A549 (cell line): ENCODE measurements at regions not wholly inside any gene's neighbourhood (a gene's known extent, or its start where the extent isn't known, plus 50 kb on each side); places are given as distances from the start of the nearest gene placed in this dataset.
"Not testable (repeated sequence)": the region's sequence is repeated elsewhere in the genome, so short reads cannot be mapped to it uniquely, and the experiment has no call there.

Experiments
- ATAC-seq, 2 experiments: fragments of 200-7000 bp in 1 of 2; fragments of >200 bp in 1 of 2; cut with Nextera tagmentation in 1 of 2; cut with Tn5 transposase in 1 of 2; 3 replicates each; pipeline versions ENCODE4 v1.8.0 to v1.9.1; 2018 to 2020; ENCODE audit warnings: mild to moderate bottlenecking in 1 of 2, moderate library complexity in 1 of 2
- CTCF ChIA-PET: fragments of 300-600 bp; sonication (Branson Sonifier 250); formaldehyde crosslinking; extraction: SDS; loops from one replicate; lab custom pipeline; 2021; ENCODE audit warnings: antibody characterized with exemption, inconsistent platforms; lab: Yijun Ruan, JAX
- POLR2A ChIA-PET: fragments of 350-600 bp; formaldehyde crosslinking; extraction: SDS; loops from one replicate; lab custom pipeline; 2021; ENCODE audit warnings: antibody characterized with exemption, inconsistent platforms; lab: Yijun Ruan, JAX
- DNase-seq, 2 experiments: peaks; one replicate each; pipeline versions ENCODE4 v3.0.0 to v3.0.0-alpha.2; 2011 to 2016; ENCODE audit warnings: low read depth in 1 of 2, low spot score in 1 of 2
- FAIRE-seq: peaks from 2 replicates; lab custom pipeline; 2011; peaks lifted over from hg19 to GRCh38; lab: Jason Lieb, UNC
- H3K27ac ChIP-seq, 2 experiments: fragments of >200 bp; sonication (Bioruptor Twin); formaldehyde crosslinking; 3 replicates each; pipeline ENCODE4 v1.5.1; 2016 to 2017
- H3K4me1 ChIP-seq: fragments of >200 bp; sonication (Bioruptor Twin); formaldehyde crosslinking; 3 replicates; pipeline ENCODE4 v1.6.1; 2016
- H3K4me2 ChIP-seq: fragments of >200 bp; sonication (Bioruptor Twin); formaldehyde crosslinking; 3 replicates; pipeline ENCODE4 v1.6.1; 2016
- H3K4me3 ChIP-seq: fragments of >200 bp; sonication (Bioruptor Twin); formaldehyde crosslinking; 3 replicates; pipeline ENCODE4 v1.5.1; 2016
- H3K9me3 ChIP-seq: fragments of >200 bp; sonication (Bioruptor Twin); formaldehyde crosslinking; 3 replicates; pipeline ENCODE4 v1.6.1; 2016
- ATOH8 ChIP-seq: fragments of 250-450 bp; sonication (Bioruptor Pico); IDR thresholded peaks from 2 replicates; pipeline ENCODE4 v1.5.0; 2020; ENCODE audit warnings: low read depth, mild to moderate bottlenecking, moderate library complexity
- BCL3 ChIP-seq: fragments of >200 bp; sonication (Bioruptor Twin); formaldehyde crosslinking; IDR thresholded peaks from 3 replicates; pipeline ENCODE4 v1.6.1; 2016
- CTCF ChIP-seq: fragments of >200 bp; sonication (Bioruptor Twin); formaldehyde crosslinking; IDR thresholded peaks from 3 replicates; pipeline ENCODE4 v1.5.1; 2016
- E2F6 ChIP-seq: IDR thresholded peaks from 2 replicates; pipeline ENCODE4 v1.6.1; 2012; ENCODE audit warnings: low read depth, borderline replicate concordance
- GATA3 ChIP-seq: IDR thresholded peaks from 2 replicates; pipeline ENCODE4 v1.6.1; 2012; ENCODE audit warnings: borderline replicate concordance
- HOXB5 ChIP-seq: fragments of 250-450 bp; sonication (Bioruptor Pico); IDR thresholded peaks from 2 replicates; pipeline ENCODE4 v1.5.0; 2020; ENCODE audit warnings: mild to moderate bottlenecking, moderate library complexity
- JUN ChIP-seq, 2 experiments: fragments of >200 bp; sonication (Bioruptor Twin); formaldehyde crosslinking; IDR thresholded peaks; 2 replicates in 1 of 2; 3 replicates in 1 of 2; pipeline ENCODE4 v1.6.1; 2016 to 2017
- MAX ChIP-seq: IDR thresholded peaks from 2 replicates; pipeline ENCODE4 v1.6.1; 2012
- MAZ ChIP-seq: fragments of 150-350 bp; IDR thresholded peaks from 2 replicates; pipeline ENCODE4 v1.6.1; 2014; ENCODE audit warnings: antibody characterized with exemption, low read depth, low read length, borderline replicate concordance
- PBX3 ChIP-seq: IDR thresholded peaks from 2 replicates; pipeline ENCODE4 v1.6.1; 2012
- PHF8 ChIP-seq: fragments of 200-600 bp; sonication (generic); IDR thresholded peaks from 2 replicates; pipeline ENCODE4 v1.6.1; 2016; ENCODE audit warnings: low read depth, mild to moderate bottlenecking, antibody characterized with exemption, moderate library complexity, borderline replicate concordance
- POLR2A ChIP-seq: IDR thresholded peaks from 2 replicates; pipeline ENCODE4 v1.6.1; 2012; ENCODE audit warnings: mild to moderate bottlenecking, low read length
- RAD21 ChIP-seq, 2 experiments: fragments of >200 bp in 1 of 2; sonication (Bioruptor Twin) in 1 of 2; formaldehyde crosslinking in 1 of 2; IDR thresholded peaks in 1 of 2; conservative IDR thresholded peaks in 1 of 2; 2 replicates in 1 of 2; 3 replicates in 1 of 2; pipeline ENCODE4 v1.6.1; 2012 to 2018; ENCODE audit warnings: inconsistent platforms in 1 of 2
- RFX5 ChIP-seq: fragments of 450-650 bp; IDR thresholded peaks from 2 replicates; pipeline ENCODE4 v1.7.1; 2014; ENCODE audit warnings: antibody characterized with exemption, mild to moderate bottlenecking, moderate library complexity
- WGBS: methylation state at CpG from one replicate; pipeline ENCODE4 v1.1.6; 2017; ENCODE audit errors: missing lambda C conversion rate; 5-methylcytosine and 5-hydroxymethylcytosine counted together

GRCh38 chr17:30709561-30710275, 114.8 kb downstream of the CRLF3 start:
- POLR2A ChIA-PET, H3K4me1 ChIP-seq, FAIRE-seq, H3K9me3 ChIP-seq, ATAC-seq: not testable (repeated sequence)
- Histone ChIP-seq H3K27ac (peak overlapping the region; percentile 91 to 97), H3K4me2 (peak overlapping the region; percentile 94), H3K4me3 (peak overlapping the region; percentile 97)
- DNase-seq, result peak in 1 of 2 experiments; percentile 17
- TF ChIP-seq MAX, result 0 out of 2 replicates have a peak, but pooled peaks have one; percentile 3
- TF ChIP-seq PHF8, result 0 out of 2 replicates have a peak, but pooled peaks have one; percentile 20
- 0% methylated on average over 3 of the region's 81 CpGs for WGBS
- CTCF ChIA-PET, result interaction anchor here (1.3 to 2.3 kb wide), 3 partner anchors 9 to 20 kb away, joined by 6 to 8 read pairs (median 6); no protein-coding TSS in a partner anchor

- peak overlapping the region; percentile 94 for H3K4me2 ChIP-seq
- peak overlapping the region; percentile 91 to 97 for H3K27ac ChIP-seq
- no CpG with 5 or more reads among the region's 64 CpGs for WGBS
- not testable (repeated sequence) for H3K4me1 ChIP-seq, H3K9me3 ChIP-seq, DNase-seq
- CTCF ChIA-PET, result interaction anchor here (1.3 to 2.3 kb wide), 3 partner anchors 10 to 20 kb away, joined by 6 to 8 read pairs (median 6); no protein-coding TSS in a partner anchor
- peak overlapping the region; percentile 97 for H3K4me3 ChIP-seq
- peak in 1 of 2 experiments; percentile 10; a peak in 3 of 6 replicates for ATAC-seq
- POLR2A ChIA-PET, result interaction anchor here (0.7 kb wide), 1 partner anchor 11 kb away, joined by 3 read pairs; no protein-coding TSS in a partner anchor
- TF ChIP-seq CTCF (peak; percentile 18; the same call in 2 of the 3 replicates), JUN (IDR thresholded peaks at IDR 0.05) (peak in 1 of 2 experiments; percentile 31; a peak in 2 of 5 replicates)
- TF ChIP-seq, all 56 proteins: peak for 2; not testable (repeated sequence) for 54
- FAIRE-seq, result not testable (repeated sequence)
Measured at GRCh38 chr17:30709096-30709495, 115.4 kb downstream of the CRLF3 start.

- FAIRE-seq (peak; percentile 73), DNase-seq (peak; percentile 86 to 93), ATAC-seq (peak; percentile 79 to 87)
- ChIA-PET CTCF (interaction anchor here (1.3 to 2.3 kb wide), 3 partner anchors 10 to 21 kb away, joined by 6 to 8 read pairs (median 6); no protein-coding TSS in a partner anchor), POLR2A (interaction anchor here (0.7 kb wide), 1 partner anchor 10 kb away, joined by 3 read pairs; no protein-coding TSS in a partner anchor)
- not testable (repeated sequence) for H3K9me3 ChIP-seq, H3K4me1 ChIP-seq
- H3K4me2 ChIP-seq, result peak overlapping the region; percentile 94
- peak overlapping the region; percentile 91 to 97 for H3K27ac ChIP-seq
- TF ChIP-seq JUN (IDR thresholded peaks at IDR 0.05) (peak in 1 of 2 experiments; percentile 74; a peak in 3 of 5 replicates), GATA3 (peak; percentile 17; the same call in 1 of the 2 replicates), PBX3 (peak; percentile 34; the same call in 1 of the 2 replicates), PHF8 (peak; percentile 71), E2F6 (peak; percentile 89), MAZ (0 out of 2 replicates have a peak, but pooled peaks have one; percentile 54), POLR2A (peak; percentile 37), RAD21 (conservative IDR thresholded peaks at IDR 0.05 in 1 of 2, IDR thresholded peaks at IDR 0.05 in 1 of 2) (peak; percentile 10 to 21; a peak in 2 of 5 replicates), MAX (peak; percentile 77; the same call in 1 of the 2 replicates), BCL3 (peak; percentile 42; the same call in 1 of the 3 replicates), HOXB5 (CRISPR knock-in tag) (peak; percentile 68; the same call in 1 of the 2 replicates), ATOH8 (CRISPR knock-in tag) (0 out of 2 replicates have a peak, but pooled peaks have one; percentile 11), RFX5 (peak; percentile 81)
- peak overlapping the region; percentile 97 for H3K4me3 ChIP-seq
- 1% methylated on average over 67 of the region's 75 CpGs for WGBS
Measured at GRCh38 chr17:30708241-30709078, 116.0 kb downstream of the CRLF3 start.
